ENCODE measurements at regions not wholly inside any gene's neighbourhood (a gene's known extent, or its start where the extent isn't known, plus 50 kb on each side); places are given as distances from the start of the nearest gene placed in this dataset.
"Not testable (repeated sequence)": the region's sequence is repeated elsewhere in the genome, so short reads cannot be mapped to it uniquely, and the experiment has no call there.

GRCh38 chr5:57976506-57976905, 483.4 kb downstream of the PLK2 start:
- Histone ChIP-seq H3K9me3 (ENCODE audit: control insufficient read depth, low read length) (no peaks in the 10 kb centered on the region), H3K27ac (ENCODE audit: insufficient read depth, low read depth, low read length, poor library complexity, severe bottlenecking) (no peak overlapping the region), H3K4me1 (ENCODE audit: control insufficient read depth, insufficient read depth, low read length) (no peaks in the 10 kb centered on the region), H3K27me3 (ENCODE audit: control insufficient read depth, insufficient read depth, low read length, poor library complexity, severe bottlenecking) (no peaks in the 10 kb centered on the region), H3K36me3 (ENCODE audit: control insufficient read depth, insufficient read depth, low read length) (no peaks in the 10 kb centered on the region), H3K4me3 (ENCODE audit: insufficient read depth, low read depth, low read length) (no peak overlapping the region)
- 91 to 92% methylated on average over 2 of the region's 2 CpGs for WGBS, 2 experiments

GRCh38 chr5:57972099-57972498, 487.8 kb downstream of the PLK2 start:
- H3K36me3 ChIP-seq (ENCODE audit: control insufficient read depth, insufficient read depth, low read length); H3K4me1 ChIP-seq (ENCODE audit: control insufficient read depth, insufficient read depth, low read length); H3K9me3 ChIP-seq (ENCODE audit: control insufficient read depth, low read length); H3K27ac ChIP-seq (ENCODE audit: insufficient read depth, low read depth, low read length, poor library complexity, severe bottlenecking); H3K27me3 ChIP-seq (ENCODE audit: control insufficient read depth, insufficient read depth, low read length, poor library complexity, severe bottlenecking); H3K4me3 ChIP-seq (ENCODE audit: insufficient read depth, low read depth, low read length): not testable (repeated sequence)
- 90 to 94% methylated on average over 7 of the region's 7 CpGs for WGBS, 2 experiments

- Histone ChIP-seq H3K27me3 (ENCODE audit: control insufficient read depth, insufficient read depth, low read length, poor library complexity, severe bottlenecking) (no peaks in the 10 kb centered on the region), H3K36me3 (ENCODE audit: control insufficient read depth, insufficient read depth, low read length) (no peaks in the 10 kb centered on the region), H3K27ac (ENCODE audit: insufficient read depth, low read depth, low read length, poor library complexity, severe bottlenecking) (no peak overlapping the region), H3K4me3 (ENCODE audit: insufficient read depth, low read depth, low read length) (no peak overlapping the region), H3K4me1 (ENCODE audit: control insufficient read depth, insufficient read depth, low read length) (no peaks in the 10 kb centered on the region), H3K9me3 (ENCODE audit: control insufficient read depth, low read length) (no peaks in the 10 kb centered on the region)
- WGBS, 2 experiments, result 90% methylated on average over 1 of the region's 1 CpG; no CpG with 5 or more reads in 1 of the 2 experiments
Measured at GRCh38 chr5:57960569-57960968, 478.0 kb upstream of the ACTBL2 start.

- no peak overlapping the region for H3K4me3 ChIP-seq (ENCODE audit: insufficient read depth, low read depth, low read length)
- 91 to 97% methylated on average over 3 of the region's 3 CpGs for WGBS, 2 experiments
- no peaks in the 10 kb centered on the region for H3K4me1 ChIP-seq (ENCODE audit: control insufficient read depth, insufficient read depth, low read length)
- no peaks in the 10 kb centered on the region for H3K9me3 ChIP-seq (ENCODE audit: control insufficient read depth, low read length)
- H3K27me3 ChIP-seq (ENCODE audit: control insufficient read depth, insufficient read depth, low read length, poor library complexity, severe bottlenecking), result no peaks in the 10 kb centered on the region
- H3K36me3 ChIP-seq (ENCODE audit: control insufficient read depth, insufficient read depth, low read length), result no peaks in the 10 kb centered on the region
- H3K27ac ChIP-seq (ENCODE audit: insufficient read depth, low read depth, low read length, poor library complexity, severe bottlenecking), result no peak overlapping the region
Measured at GRCh38 chr5:57956636-57957035, 474.0 kb upstream of the ACTBL2 start.

GRCh38 chr5:57955511-57955910, 472.9 kb upstream of the ACTBL2 start:
- WGBS, 2 experiments, result 0% methylated on average over 1 of the region's 1 CpG; no CpG with 5 or more reads in 1 of the 2 experiments
- Histone ChIP-seq H3K9me3 (ENCODE audit: control insufficient read depth, low read length) (no peaks in the 10 kb centered on the region), H3K4me1 (ENCODE audit: control insufficient read depth, insufficient read depth, low read length) (peaks cover 6% of the 10 kb centered on the region), H3K36me3 (ENCODE audit: control insufficient read depth, insufficient read depth, low read length) (no peaks in the 10 kb centered on the region), H3K27ac (ENCODE audit: insufficient read depth, low read depth, low read length, poor library complexity, severe bottlenecking) (no peak overlapping the region), H3K27me3 (ENCODE audit: control insufficient read depth, insufficient read depth, low read length, poor library complexity, severe bottlenecking) (no peaks in the 10 kb centered on the region), H3K4me3 (ENCODE audit: insufficient read depth, low read depth, low read length) (no peak overlapping the region)

- no peaks in the 10 kb centered on the region for H3K9me3 ChIP-seq (ENCODE audit: control insufficient read depth, low read length)
Measured at GRCh38 chr5:57953792-57954191, 471.2 kb upstream of the ACTBL2 start.

GRCh38 chr5:57950616-57951228, 468.1 kb upstream of the ACTBL2 start:
- no peaks in the 10 kb centered on the region for H3K9me3 ChIP-seq (ENCODE audit: control insufficient read depth, low read length)
- no peak overlapping the region for H3K4me3 ChIP-seq (ENCODE audit: insufficient read depth, low read depth, low read length)
- peaks cover 6% of the 10 kb centered on the region for H3K4me1 ChIP-seq (ENCODE audit: control insufficient read depth, insufficient read depth, low read length)
- no peaks in the 10 kb centered on the region for H3K36me3 ChIP-seq (ENCODE audit: control insufficient read depth, insufficient read depth, low read length)
- no peak overlapping the region for H3K27ac ChIP-seq (ENCODE audit: insufficient read depth, low read depth, low read length, poor library complexity, severe bottlenecking)
- no peaks in the 10 kb centered on the region for H3K27me3 ChIP-seq (ENCODE audit: control insufficient read depth, insufficient read depth, low read length, poor library complexity, severe bottlenecking)

More at GRCh38 chr5:57953792-57954191, 471.2 kb upstream of the ACTBL2 start:
- no peak overlapping the region for H3K27ac ChIP-seq (ENCODE audit: insufficient read depth, low read depth, low read length, poor library complexity, severe bottlenecking)
- H3K36me3 ChIP-seq (ENCODE audit: control insufficient read depth, insufficient read depth, low read length), result no peaks in the 10 kb centered on the region
- WGBS, 2 experiments, result 86 to 91% methylated on average over 2 of the region's 2 CpGs
- H3K4me3 ChIP-seq (ENCODE audit: insufficient read depth, low read depth, low read length), result no peak overlapping the region
- H3K27me3 ChIP-seq (ENCODE audit: control insufficient read depth, insufficient read depth, low read length, poor library complexity, severe bottlenecking), result no peaks in the 10 kb centered on the region
- peaks cover 6% of the 10 kb centered on the region for H3K4me1 ChIP-seq (ENCODE audit: control insufficient read depth, insufficient read depth, low read length)

GRCh38 chr5:57948091-57948490, 465.5 kb upstream of the ACTBL2 start:
- 100% methylated on average over 1 of the region's 1 CpG; no CpG with 5 or more reads in 1 of the 2 experiments for WGBS, 2 experiments
- H3K36me3 ChIP-seq (ENCODE audit: control insufficient read depth, insufficient read depth, low read length), result no peaks in the 10 kb centered on the region
- peaks cover 6% of the 10 kb centered on the region for H3K4me1 ChIP-seq (ENCODE audit: control insufficient read depth, insufficient read depth, low read length)
- no peaks in the 10 kb centered on the region for H3K27me3 ChIP-seq (ENCODE audit: control insufficient read depth, insufficient read depth, low read length, poor library complexity, severe bottlenecking)
- no peak overlapping the region for H3K27ac ChIP-seq (ENCODE audit: insufficient read depth, low read depth, low read length, poor library complexity, severe bottlenecking)
- H3K4me3 ChIP-seq (ENCODE audit: insufficient read depth, low read depth, low read length), result no peak overlapping the region
- H3K9me3 ChIP-seq (ENCODE audit: control insufficient read depth, low read length), result no peaks in the 10 kb centered on the region

GRCh38 chr5:57947181-57947580, 464.6 kb upstream of the ACTBL2 start:
- Histone ChIP-seq H3K9me3 (ENCODE audit: control insufficient read depth, low read length) (no peaks in the 10 kb centered on the region), H3K27ac (ENCODE audit: insufficient read depth, low read depth, low read length, poor library complexity, severe bottlenecking) (no peak overlapping the region), H3K4me1 (ENCODE audit: control insufficient read depth, insufficient read depth, low read length) (peaks cover 6% of the 10 kb centered on the region), H3K4me3 (ENCODE audit: insufficient read depth, low read depth, low read length) (no peak overlapping the region), H3K27me3 (ENCODE audit: control insufficient read depth, insufficient read depth, low read length, poor library complexity, severe bottlenecking) (no peaks in the 10 kb centered on the region), H3K36me3 (ENCODE audit: control insufficient read depth, insufficient read depth, low read length) (no peaks in the 10 kb centered on the region)
- WGBS, 2 experiments, result 93 to 98% methylated on average over 3 to 4 of the region's 5 CpGs

GRCh38 chr5:57940879-57941278, 458.3 kb upstream of the ACTBL2 start:
- Histone ChIP-seq H3K27me3 (ENCODE audit: control insufficient read depth, insufficient read depth, low read length, poor library complexity, severe bottlenecking) (no peaks in the 10 kb centered on the region), H3K9me3 (ENCODE audit: control insufficient read depth, low read length) (no peaks in the 10 kb centered on the region), H3K27ac (ENCODE audit: insufficient read depth, low read depth, low read length, poor library complexity, severe bottlenecking) (no peak overlapping the region), H3K36me3 (ENCODE audit: control insufficient read depth, insufficient read depth, low read length) (no peaks in the 10 kb centered on the region), H3K4me3 (ENCODE audit: insufficient read depth, low read depth, low read length) (no peak overlapping the region), H3K4me1 (ENCODE audit: control insufficient read depth, insufficient read depth, low read length) (no peaks in the 10 kb centered on the region)
- WGBS, 2 experiments, result 92 to 97% methylated on average over 3 of the region's 3 CpGs

GRCh38 chr5:57940236-57940635, 457.6 kb upstream of the ACTBL2 start:
- 93 to 100% methylated on average over 3 of the region's 3 CpGs for WGBS, 2 experiments
- Histone ChIP-seq H3K27me3 (ENCODE audit: control insufficient read depth, insufficient read depth, low read length, poor library complexity, severe bottlenecking) (no peaks in the 10 kb centered on the region), H3K36me3 (ENCODE audit: control insufficient read depth, insufficient read depth, low read length) (no peaks in the 10 kb centered on the region), H3K4me3 (ENCODE audit: insufficient read depth, low read depth, low read length) (no peak overlapping the region), H3K9me3 (ENCODE audit: control insufficient read depth, low read length) (no peaks in the 10 kb centered on the region), H3K4me1 (ENCODE audit: control insufficient read depth, insufficient read depth, low read length) (no peaks in the 10 kb centered on the region), H3K27ac (ENCODE audit: insufficient read depth, low read depth, low read length, poor library complexity, severe bottlenecking) (no peak overlapping the region)

All from ectodermal cell (in vitro differentiated cells).